Fibroblast of gingiva (primary cell): ENCODE measurements at regions not wholly inside any gene's neighbourhood (a gene's known extent, or its start where the extent isn't known, plus 50 kb on each side); places are given as distances from the start of the nearest gene placed in this dataset.
"Not testable (repeated sequence)": the region's sequence is repeated elsewhere in the genome, so short reads cannot be mapped to it uniquely, and the experiment has no call there.

Source experiments
- DNase-seq: peaks from one replicate; pipeline ENCODE4 v3.0.0-alpha.2; 2011; ENCODE audit warnings: low read depth

DNA sequence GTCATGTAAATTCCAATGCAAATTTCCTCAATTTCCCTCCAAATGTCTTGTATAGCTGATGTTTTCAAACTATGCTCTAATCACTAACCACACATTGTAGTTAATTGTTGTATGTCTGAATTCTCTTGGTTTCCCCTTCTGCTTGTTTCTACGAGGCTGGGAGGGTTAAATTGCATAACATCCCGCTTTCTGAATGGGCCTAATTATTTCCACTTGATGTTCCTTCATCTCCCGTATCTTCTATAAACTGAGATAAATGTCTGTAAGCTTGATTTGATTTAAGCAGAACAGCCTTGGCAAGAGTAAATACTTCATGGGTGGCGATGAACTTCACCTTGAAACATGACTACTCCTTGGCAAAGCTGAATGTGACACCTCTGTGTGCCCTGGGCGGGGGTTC lies 72.2 kb downstream of the SERINC2 start:
- DNase-seq, result no peak

DNA sequence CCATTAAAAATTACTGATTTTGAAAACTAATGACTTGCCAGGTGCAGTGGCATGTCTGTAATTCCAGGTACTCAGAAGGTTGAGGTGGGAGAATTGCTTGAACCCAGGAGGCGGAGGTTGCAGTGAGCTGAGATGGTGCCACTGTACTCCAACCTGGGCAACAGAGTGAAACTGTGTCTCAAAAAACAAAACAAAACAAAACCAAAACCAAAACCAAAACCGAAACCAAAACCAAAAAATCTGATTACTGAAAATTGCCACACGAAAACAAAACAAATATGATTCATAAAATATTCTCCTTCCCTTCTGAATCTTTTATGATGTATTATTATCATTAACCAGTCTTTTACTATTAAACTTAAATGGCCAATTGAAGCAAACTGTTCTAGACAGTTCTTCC lies 74.1 kb downstream of the SERINC2 start:
- no peak for DNase-seq

- DNase-seq, result no peak
These were observed 74.8 kb downstream of the SERINC2 start for GRCh38 chr1:31487721-31488293.

GRCh38 chr1:31488528-31488927 lies 75.5 kb downstream of the SERINC2 start:
- no peak for DNase-seq

- DNase-seq, result not testable (repeated sequence)
These were observed 76.6 kb downstream of the SERINC2 start for GRCh38 chr1:31489575-31489974.

- not testable (repeated sequence) for DNase-seq
These were observed 77.6 kb downstream of the SERINC2 start for GRCh38 chr1:31490596-31490995.

- not testable (repeated sequence) for DNase-seq
These were observed 81.0 kb upstream of the TINAGL1 start for GRCh38 chr1:31495351-31495750.

DNA sequence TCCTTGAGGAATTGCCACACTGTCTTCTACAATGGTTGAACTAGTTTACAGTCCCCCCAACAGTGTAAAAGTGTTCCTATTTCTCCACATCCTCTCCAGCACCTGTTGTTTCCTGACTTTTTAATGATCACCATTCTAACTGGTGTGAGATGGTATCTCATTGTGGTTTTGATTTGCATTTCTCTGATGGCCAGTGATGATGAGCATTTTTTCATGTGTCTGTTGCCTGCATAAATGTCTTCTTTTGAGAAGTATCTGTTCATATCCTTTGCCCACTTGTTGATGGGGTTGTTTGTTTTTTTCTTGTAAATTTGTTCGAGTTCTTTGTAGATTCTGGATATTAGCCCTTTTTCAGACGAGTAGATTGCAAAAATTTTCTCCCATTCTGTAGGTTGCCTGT lies 80.5 kb upstream of the TINAGL1 start:
- DNase-seq, result not testable (repeated sequence)

DNA sequence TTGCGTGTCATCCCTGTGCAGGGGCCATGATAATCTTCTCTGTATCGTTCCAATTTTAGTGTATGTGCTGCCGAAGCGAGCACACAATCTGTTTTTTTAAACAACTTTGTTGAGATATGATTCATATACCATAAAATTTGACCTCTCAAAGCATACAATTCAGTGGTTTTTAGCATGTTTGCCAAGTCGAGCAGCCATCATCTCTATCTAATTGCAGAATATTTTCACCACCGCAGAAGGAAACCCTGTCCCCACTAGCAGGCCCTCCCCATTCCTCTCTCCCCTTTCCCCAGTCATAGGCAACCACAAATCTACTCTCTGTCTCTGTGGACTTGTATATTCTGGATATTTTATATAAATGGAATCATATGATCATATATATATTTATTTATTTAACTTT lies 78.7 kb upstream of the TINAGL1 start:
- DNase-seq, result no peak

DNA sequence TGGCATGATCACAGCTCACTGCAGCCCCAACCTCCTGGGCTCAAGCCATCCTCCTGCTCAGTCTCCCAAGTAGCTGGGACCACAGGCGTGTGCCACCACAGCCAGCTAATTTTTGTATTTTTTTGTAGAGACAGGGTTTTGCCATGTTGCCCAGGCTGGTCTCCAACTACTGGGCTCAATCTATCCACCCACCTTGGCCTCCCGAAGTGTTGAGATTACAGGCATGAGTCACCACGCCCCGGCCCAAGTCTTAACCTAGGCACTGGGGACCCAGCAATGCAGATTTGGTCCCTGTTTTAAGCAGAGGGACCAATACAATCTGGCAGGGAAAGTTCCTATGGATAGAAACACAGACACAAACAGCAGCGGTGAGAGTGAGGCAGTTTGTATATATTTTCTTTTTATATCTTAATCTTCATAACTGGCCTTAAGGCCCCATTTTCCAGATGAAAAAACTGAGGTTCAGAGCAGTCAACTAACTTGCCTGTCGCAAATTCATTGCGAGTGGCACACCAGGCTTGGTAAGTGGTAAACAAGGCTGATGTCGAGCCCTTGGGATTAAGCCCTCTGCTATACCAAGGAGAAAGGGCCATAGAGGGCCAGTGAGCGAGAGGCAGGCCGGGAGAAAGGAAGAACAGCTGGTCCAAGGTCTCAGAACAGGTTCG lies 77.8 kb upstream of the TINAGL1 start:
- DNase-seq, result no peak

- DNase-seq, result no peak
These were observed 74.8 kb upstream of the TINAGL1 start for GRCh38 chr1:31501505-31501904.

GRCh38 chr1:31502253-31502652 lies 74.1 kb upstream of the TINAGL1 start:
- no peak for DNase-seq

DNA sequence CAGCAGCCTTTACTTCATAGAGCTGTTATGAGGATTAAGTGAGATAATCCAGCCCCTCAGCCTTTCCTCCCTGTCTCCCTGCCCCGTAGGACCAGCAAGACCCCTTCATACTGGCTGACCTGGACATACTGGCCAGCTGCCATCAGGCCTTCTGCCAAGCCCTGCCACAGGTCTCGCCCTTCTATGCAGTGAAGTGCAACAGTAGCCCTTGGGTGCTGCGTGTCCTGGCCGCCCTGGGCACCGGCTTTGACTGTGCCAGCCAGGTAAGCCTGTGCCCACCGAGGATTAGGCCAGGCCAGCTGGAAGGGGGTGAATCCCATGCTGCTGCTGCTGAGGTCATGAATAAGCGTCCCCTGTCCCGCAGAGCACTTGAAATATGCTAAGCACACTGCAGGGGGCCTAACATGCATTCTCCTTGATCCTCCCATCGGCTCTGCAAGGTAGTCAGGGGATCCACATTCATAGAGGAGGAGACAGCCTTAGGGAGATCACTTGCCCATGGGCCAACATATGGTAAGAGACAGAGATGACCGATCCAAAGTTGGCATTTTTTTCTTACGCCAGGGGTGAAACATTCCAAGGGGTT lies 73.3 kb upstream of the TINAGL1 start:
- DNase-seq, result no peak

GRCh38 chr1:31503570-31503969 lies 72.7 kb upstream of the TINAGL1 start:
- DNase-seq, result no peak

DNA sequence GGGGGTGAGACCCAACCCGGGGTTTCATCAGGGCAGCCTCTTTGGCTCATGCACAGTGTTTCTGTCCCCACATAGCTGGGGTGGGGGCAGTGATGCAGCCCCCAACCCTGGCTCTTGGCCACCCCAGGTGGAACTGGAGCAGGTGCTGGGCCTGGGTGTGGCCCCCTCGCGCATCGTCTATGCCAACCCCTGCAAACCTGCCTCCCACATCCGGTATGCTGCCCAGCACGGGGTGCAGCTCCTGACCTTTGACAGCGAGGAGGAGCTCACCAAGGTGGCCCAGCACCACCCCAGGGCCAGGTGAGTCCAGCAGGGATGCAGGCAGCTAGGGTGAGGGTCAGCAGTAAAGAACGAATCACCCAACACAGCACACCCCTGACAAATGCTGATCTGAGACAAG lies 72.3 kb upstream of the TINAGL1 start:
- DNase-seq, result no peak

DNA sequence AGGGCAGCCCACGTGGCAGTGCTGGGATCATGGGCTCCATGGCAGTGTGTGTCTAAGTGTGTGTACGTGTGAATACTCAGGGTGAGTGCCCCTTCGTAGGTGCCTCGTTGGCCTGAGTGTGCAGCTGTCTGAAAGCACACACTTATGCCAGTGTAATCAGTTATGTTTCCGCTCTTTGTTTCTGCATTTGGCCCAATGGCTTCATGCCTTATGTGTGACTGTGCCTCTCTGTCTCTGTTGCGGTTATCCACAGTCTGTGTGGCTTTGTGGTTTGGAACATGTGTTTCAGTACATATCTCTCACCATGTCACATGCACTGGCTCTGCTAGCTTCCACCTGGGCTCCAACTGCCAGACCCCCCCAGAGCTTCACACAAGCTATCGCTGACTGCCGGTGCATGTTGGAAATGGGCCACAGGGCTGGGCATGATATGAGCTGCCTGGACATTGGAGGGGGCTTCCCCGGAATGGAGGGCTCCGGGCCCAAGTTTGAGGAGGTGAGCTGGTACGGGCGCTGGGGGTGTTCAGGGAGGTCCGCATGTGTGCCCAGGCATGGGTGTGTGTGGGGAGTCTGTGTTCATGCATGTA lies 70.3 kb upstream of the TINAGL1 start:
- DNase-seq, result peak; percentile 38

DNA sequence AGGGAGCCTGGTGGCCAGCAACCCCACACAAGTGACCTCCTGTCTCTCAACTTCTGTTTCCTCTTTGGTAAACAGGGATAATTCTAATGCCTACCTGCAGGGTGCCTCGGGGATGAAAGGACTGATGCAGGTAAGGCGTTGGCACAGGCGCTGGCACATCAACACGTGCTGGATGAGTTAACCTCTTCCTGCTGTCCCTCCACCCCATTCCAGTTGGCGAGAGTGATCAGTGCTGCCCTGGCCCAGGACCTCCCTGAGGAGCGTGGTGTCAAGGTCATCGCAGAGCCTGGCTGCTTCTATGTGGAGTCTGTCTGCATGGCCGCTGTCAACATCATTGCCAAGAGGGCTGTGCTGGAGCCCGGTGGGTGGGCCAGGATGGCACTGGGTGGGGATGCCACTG lies 69.1 kb upstream of the TINAGL1 start:
- no peak for DNase-seq

GRCh38 chr1:31507676-31508530 lies 68.4 kb upstream of the TINAGL1 start:
- DNase-seq, result no peak

GRCh38 chr1:31509124-31510072 lies 66.9 kb upstream of the TINAGL1 start:
- DNase-seq, result no peak

DNA sequence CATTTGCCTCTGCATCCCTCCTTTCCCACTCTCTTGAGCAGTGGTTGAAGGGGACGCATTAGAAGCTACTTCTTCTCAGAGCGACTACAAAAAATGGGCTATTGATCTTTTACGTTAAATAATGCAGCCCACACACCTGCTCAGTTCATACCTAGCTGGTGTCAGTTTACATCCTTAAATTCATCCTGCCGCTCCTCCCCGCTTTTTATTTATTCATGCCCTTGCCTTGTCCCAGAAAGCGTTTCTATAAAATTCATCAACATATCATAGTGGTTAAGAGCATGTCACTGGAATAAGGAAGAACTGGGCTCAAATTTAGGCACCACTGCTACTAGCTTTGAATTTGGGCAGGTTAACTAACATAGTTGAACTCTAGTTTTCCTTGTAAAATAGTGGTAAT lies 66.0 kb upstream of the TINAGL1 start:
- DNase-seq, result no peak
